Endothelial cell of umbilical vein (primary cell): ENCODE measurements at regions not wholly inside any gene's neighbourhood (a gene's known extent, or its start where the extent isn't known, plus 50 kb on each side); places are given as distances from the start of the nearest gene placed in this dataset.

Source experiments
- BruUV-seq: library from RNA; stranded (reverse); fragments of 400-500 nt; replicated peaks from 2 replicates; lab custom pipeline; 2021; lab: Mats Ljungman, UMichigan
- CTCF ChIA-PET: fragments of 300-600, 350-600 bp; sonication (Branson Sonifier 250); formaldehyde crosslinking; loops from one replicate; lab custom pipeline; 2021; ENCODE audit warnings: antibody characterized with exemption, inconsistent platforms; lab: Charles Lee
- POLR2A ChIA-PET: fragments of 300-600, 350-600 bp; sonication (Branson Sonifier 250); formaldehyde crosslinking; loops from one replicate; lab custom pipeline; 2021; ENCODE audit warnings: antibody characterized with exemption, inconsistent platforms; lab: Charles Lee
- DNase-seq: peaks from one replicate; pipeline ENCODE4 v3.0.0-alpha.2; 2011; ENCODE audit warnings: low read depth, low spot score
- FAIRE-seq: peaks from 2 replicates; lab custom pipeline; 2011; peaks lifted over from hg19 to GRCh38; lab: Jason Lieb, UNC
- H2AFZ ChIP-seq: 2 replicates; pipeline ENCODE4 v1.6.0; 2012; ENCODE audit warnings: low read depth, low read length, control low read depth, inconsistent platforms
- H3K27ac ChIP-seq: 2 replicates; pipeline ENCODE4 v1.5.1; 2011; ENCODE audit warnings: low read depth, mild to moderate bottlenecking, control low read depth, low read length, moderate library complexity; ENCODE audit not compliant: insufficient read depth
- H3K27me3 ChIP-seq, 2 experiments: 2 replicates each; pipeline versions ENCODE4 v1.6.0 to v1.6.1; 2011; ENCODE audit warnings: low read length in 2 of 2, mixed read lengths in 1 of 2; ENCODE audit not compliant: control insufficient read depth in 2 of 2, insufficient read depth in 2 of 2
- H3K36me3 ChIP-seq, 2 experiments: 2 replicates in 1 of 2; 3 replicates in 1 of 2; pipeline ENCODE4 v1.5.1; 2011; ENCODE audit warnings: low read length in 2 of 2, mild to moderate bottlenecking in 1 of 2, moderate library complexity in 1 of 2; ENCODE audit not compliant: control insufficient read depth in 2 of 2, insufficient read depth in 2 of 2; ENCODE audit errors: extremely low read depth in 1 of 2
- H3K4me1 ChIP-seq: 3 replicates; pipeline ENCODE4 v1.5.1; 2011; ENCODE audit warnings: mild to moderate bottlenecking, low read length; ENCODE audit not compliant: control insufficient read depth, insufficient read depth; ENCODE audit errors: extremely low read depth
- H3K4me2 ChIP-seq: 2 replicates; pipeline ENCODE4 v1.6.1; 2011; ENCODE audit warnings: low read length, control low read depth, mixed read lengths; ENCODE audit not compliant: insufficient read depth
- H3K4me3 ChIP-seq, 3 experiments: fragments of 200-600 bp in 1 of 3; sonication (generic), shearing (Covaris generic) in 1 of 3; replicated peaks in 1 of 3; 2 replicates each; pipeline ENCODE4 v1.5.1; 2011 to 2016; ENCODE audit warnings: control low read depth in 3 of 3, low read length in 3 of 3, mild to moderate bottlenecking in 2 of 3, inconsistent platforms in 1 of 3, low read depth in 1 of 3, moderate library complexity in 1 of 3; ENCODE audit not compliant: insufficient read depth in 1 of 3
- H3K79me2 ChIP-seq: 2 replicates; pipeline ENCODE4 v1.6.0; 2012; ENCODE audit warnings: low read length, inconsistent platforms; ENCODE audit not compliant: control insufficient read depth, insufficient read depth
- H3K9ac ChIP-seq: replicated peaks from 2 replicates; pipeline ENCODE3; 2011; ENCODE audit warnings: low read length, control low read depth; ENCODE audit not compliant: insufficient read depth; ENCODE audit errors: extremely low read depth
- H3K9me1 ChIP-seq: replicated peaks from 3 replicates; pipeline ENCODE4 v1.6.0; 2011; ENCODE audit warnings: mild to moderate bottlenecking, low read length; ENCODE audit not compliant: control insufficient read depth, insufficient read depth; ENCODE audit errors: extremely low read depth
- H3K9me3 ChIP-seq: replicated peaks from 2 replicates; pipeline ENCODE4 v1.5.1; 2012; ENCODE audit warnings: low read length, inconsistent platforms; ENCODE audit not compliant: control insufficient read depth, insufficient read depth
- H4K20me1 ChIP-seq: replicated peaks from 2 replicates; pipeline ENCODE3; 2011; ENCODE audit warnings: mild to moderate bottlenecking, low read length; ENCODE audit not compliant: control insufficient read depth, insufficient read depth; ENCODE audit errors: extremely low read depth
- EZH2 ChIP-seq: IDR thresholded peaks from 2 replicates; pipeline ENCODE4 v1.6.1; 2012; ENCODE audit warnings: borderline replicate concordance, low read depth, mild to moderate bottlenecking, moderate library complexity, low read length, inconsistent platforms; ENCODE audit not compliant: severe bottlenecking
- FOS ChIP-seq: IDR thresholded peaks from 2 replicates; pipeline ENCODE4 v1.6.1; 2011; ENCODE audit warnings: mild to moderate bottlenecking, low read length, moderate library complexity, borderline replicate concordance; ENCODE audit not compliant: insufficient read depth
- GATA2 ChIP-seq: IDR thresholded peaks from 2 replicates; pipeline ENCODE4 v1.7.0; 2011; ENCODE audit warnings: low read depth, mild to moderate bottlenecking, moderate library complexity, mixed read lengths, low read length; ENCODE audit not compliant: insufficient read length, insufficient read depth
- JUN ChIP-seq: IDR thresholded peaks from 2 replicates; pipeline ENCODE4 v1.6.1; 2011; ENCODE audit warnings: borderline replicate concordance, low read depth; ENCODE audit not compliant: insufficient read length, insufficient read depth
- MYC ChIP-seq: IDR thresholded peaks from one replicate; pipeline ENCODE4 v1.6.1; 2011; ENCODE audit warnings: mild to moderate bottlenecking, low read depth, low read length
- POLR2A ChIP-seq: IDR thresholded peaks from 2 replicates; pipeline ENCODE4 v1.6.1; 2012; ENCODE audit warnings: low read depth, mild to moderate bottlenecking, control low read depth, low read length
- POLR2AphosphoS5 ChIP-seq: IDR thresholded peaks from 2 replicates; pipeline ENCODE4 v1.6.1; 2012; ENCODE audit warnings: low read depth, mild to moderate bottlenecking, control low read depth, low read length, moderate library complexity; ENCODE audit not compliant: insufficient read depth
- dilution Hi-C: fragments of 300-500 bp; cut with MboI; formaldehyde crosslinking; loops from one replicate; pipeline ENCODE4 v1.15.0; 2019; ENCODE audit warnings: low sequenced_read_pairs; ENCODE audit not compliant: extremely low pct_ligation_motif_present
- intact Hi-C: fragments of 100-400 bp; cut with micrococcal nuclease; formaldehyde crosslinking; loops from one replicate; pipeline ENCODE4 v1.10.0; 2022
- TF ChIP-seq, protein P1 (sequence below), 2 donors: IDR thresholded peaks; 1 replicate in 1 of 2; 2 replicates in 1 of 2; pipeline ENCODE4 v1.5.1; 2011; ENCODE audit warnings: low read length in 2 of 2, mild to moderate bottlenecking in 2 of 2, moderate library complexity in 2 of 2, control low read depth in 1 of 2, inconsistent platforms in 1 of 2, low read depth in 1 of 2; ENCODE audit not compliant: insufficient read depth in 1 of 2; ENCODE audit errors: extremely low read depth in 1 of 2
- TF ChIP-seq, protein P2 (sequence below): IDR thresholded peaks from 2 replicates; pipeline ENCODE4 v1.6.1; 2011; ENCODE audit not compliant: insufficient read depth, insufficient read length

DNA sequence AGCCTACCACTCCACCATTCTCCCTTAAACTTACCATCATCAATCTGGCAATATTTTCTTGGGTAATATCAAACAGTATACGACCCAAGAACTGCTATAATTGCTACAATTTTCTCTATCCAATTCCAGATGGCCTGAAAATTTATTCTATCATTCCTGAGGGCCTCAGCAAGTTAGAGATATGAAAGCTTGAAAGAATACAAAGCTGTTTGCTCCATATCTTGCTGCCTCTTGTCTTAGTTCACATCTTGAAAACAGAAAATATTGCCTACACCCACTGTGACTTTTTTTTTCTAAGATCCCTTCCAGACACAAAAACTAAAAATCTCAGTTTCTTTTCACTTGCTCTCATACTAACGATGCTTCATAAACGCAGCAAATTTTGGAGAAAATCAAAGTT, 898.9 kb downstream of the OTOL1 start:
- Histone ChIP-seq H3K79me2 (no peaks in the 10 kb centered on the region), H3K27ac (no peak overlapping the region), H3K9ac (no peak overlapping the region), H4K20me1 (no peaks in the 10 kb centered on the region), H3K9me1 (no peaks in the 10 kb centered on the region), H3K4me2 (no peak overlapping the region), H3K27me3 (no peaks in the 10 kb centered on the region), H3K9me3 (peaks cover 4% of the 10 kb centered on the region), H3K4me1 (no peaks in the 10 kb centered on the region), H2AFZ (no peak overlapping the region), H3K4me3 (no peak overlapping the region), H3K36me3 (no peaks in the 10 kb centered on the region)
- BruUV-seq: no TSS peak
- dilution Hi-C loops (no loop called here), intact Hi-C loops (no loop called here)
- CTCF ChIA-PET: no interaction called here
- DNase-seq (no peak), FAIRE-seq (no peak)
- no peak for TF ChIP-seq POLR2AphosphoS5
- TF ChIP-seq FOS: no peak
- TF ChIP-seq, protein P1, sequence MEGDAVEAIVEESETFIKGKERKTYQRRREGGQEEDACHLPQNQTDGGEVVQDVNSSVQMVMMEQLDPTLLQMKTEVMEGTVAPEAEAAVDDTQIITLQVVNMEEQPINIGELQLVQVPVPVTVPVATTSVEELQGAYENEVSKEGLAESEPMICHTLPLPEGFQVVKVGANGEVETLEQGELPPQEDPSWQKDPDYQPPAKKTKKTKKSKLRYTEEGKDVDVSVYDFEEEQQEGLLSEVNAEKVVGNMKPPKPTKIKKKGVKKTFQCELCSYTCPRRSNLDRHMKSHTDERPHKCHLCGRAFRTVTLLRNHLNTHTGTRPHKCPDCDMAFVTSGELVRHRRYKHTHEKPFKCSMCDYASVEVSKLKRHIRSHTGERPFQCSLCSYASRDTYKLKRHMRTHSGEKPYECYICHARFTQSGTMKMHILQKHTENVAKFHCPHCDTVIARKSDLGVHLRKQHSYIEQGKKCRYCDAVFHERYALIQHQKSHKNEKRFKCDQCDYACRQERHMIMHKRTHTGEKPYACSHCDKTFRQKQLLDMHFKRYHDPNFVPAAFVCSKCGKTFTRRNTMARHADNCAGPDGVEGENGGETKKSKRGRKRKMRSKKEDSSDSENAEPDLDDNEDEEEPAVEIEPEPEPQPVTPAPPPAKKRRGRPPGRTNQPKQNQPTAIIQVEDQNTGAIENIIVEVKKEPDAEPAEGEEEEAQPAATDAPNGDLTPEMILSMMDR (IDR thresholded peaks at IDR 0.05; ENCODE audit: extremely low read depth in 1 of 2, insufficient read depth in 1 of 2, low read depth in 1 of 2, low read length in 2 of 2): no peak
- TF ChIP-seq POLR2A: no peak
- TF ChIP-seq, protein P2, sequence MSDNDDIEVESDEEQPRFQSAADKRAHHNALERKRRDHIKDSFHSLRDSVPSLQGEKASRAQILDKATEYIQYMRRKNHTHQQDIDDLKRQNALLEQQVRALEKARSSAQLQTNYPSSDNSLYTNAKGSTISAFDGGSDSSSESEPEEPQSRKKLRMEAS: no peak
- no peak for TF ChIP-seq MYC
- no peak for TF ChIP-seq JUN
- TF ChIP-seq EZH2: no peak
- TF ChIP-seq GATA2: no peak
- POLR2A ChIA-PET: no interaction called here
